HEK293 (cell line): ENCODE measurements at regions not wholly inside any gene's neighbourhood (a gene's known extent, or its start where the extent isn't known, plus 50 kb on each side); places are given as distances from the start of the nearest gene placed in this dataset.

ENCODE experiments used
- CTCF ChIA-PET: fragments of 350-600 bp; formaldehyde crosslinking; extraction: SDS; loops from one replicate; lab custom pipeline; 2021; ENCODE audit warnings: antibody characterized with exemption; lab: Yijun Ruan, JAX
- POLR2A ChIA-PET: fragments of 300-600 bp; formaldehyde crosslinking; extraction: SDS; loops from one replicate; lab custom pipeline; 2020; ENCODE audit warnings: antibody characterized with exemption, inconsistent platforms; lab: Yijun Ruan, JAX
- H3K27ac ChIP-seq: fragments of 200-500 bp; sonication (Bioruptor generic); 2 replicates; pipeline ENCODE4 v1.5.1; 2014; ENCODE audit warnings: low read depth, low read length, control low read depth, inconsistent platforms; ENCODE audit errors: extremely low read depth
- H3K36me3 ChIP-seq, 2 experiments: fragments of 200-500 bp in 1 of 2; sonication (Bioruptor generic) in 1 of 2; 1 replicate in 1 of 2; 2 replicates in 1 of 2; pipeline ENCODE4 v1.5.1; 2014 to 2017; ENCODE audit warnings: inconsistent platforms in 2 of 2, low read length in 2 of 2; ENCODE audit not compliant: control insufficient read depth in 2 of 2, insufficient read depth in 1 of 2
- H3K4me1 ChIP-seq: fragments of 200-500 bp; sonication (Bioruptor generic); 2 replicates; pipeline ENCODE4 v1.5.1; 2014; ENCODE audit warnings: mild to moderate bottlenecking, low read length, inconsistent platforms; ENCODE audit not compliant: control insufficient read depth, insufficient read depth
- H3K4me3 ChIP-seq: 2 replicates; pipeline ENCODE4 v1.5.1; 2011; ENCODE audit warnings: low read depth, mild to moderate bottlenecking, control low read depth, low read length, moderate library complexity
- H3K9me3 ChIP-seq: fragments of 200-500 bp; sonication (Bioruptor generic); 2 replicates; pipeline ENCODE4 v1.5.1; 2014; ENCODE audit warnings: low read depth, low read length, inconsistent platforms; ENCODE audit not compliant: control insufficient read depth, insufficient read depth
- EGR2 ChIP-seq: fragments of 450-650 bp; formaldehyde crosslinking; IDR thresholded peaks from 2 replicates; pipeline ENCODE4 v1.5.1; 2016; ENCODE audit warnings: low read depth, missing biosample characterization, missing genetic modification characterization
- GFI1B ChIP-seq: fragments of 450-650 bp; formaldehyde crosslinking; IDR thresholded peaks from 2 replicates; pipeline ENCODE4 v1.5.1; 2016; ENCODE audit warnings: missing biosample characterization, missing genetic modification characterization
- HOXA7 ChIP-seq: sonication (generic); formaldehyde crosslinking; IDR thresholded peaks from 2 replicates; pipeline ENCODE4 v1.8.1; 2022; ENCODE audit warnings: missing genetic modification reagents, borderline replicate concordance
- MEIS1 ChIP-seq: sonication (generic); formaldehyde crosslinking; IDR thresholded peaks from 2 replicates; pipeline ENCODE4 v1.8.1; 2022; ENCODE audit warnings: missing genetic modification reagents, mild to moderate bottlenecking, borderline replicate concordance
- SALL2 ChIP-seq: fragments of 450-650 bp; formaldehyde crosslinking; IDR thresholded peaks from 2 replicates; pipeline ENCODE4 v1.5.0; 2017; ENCODE audit warnings: missing biosample characterization, mild to moderate bottlenecking, missing genetic modification characterization, borderline replicate concordance
- ZIC2 ChIP-seq: fragments of 450-650 bp; formaldehyde crosslinking; IDR thresholded peaks from 2 replicates; pipeline ENCODE4 v1.5.1; 2016; ENCODE audit warnings: missing biosample characterization, missing genetic modification characterization
- ZNF140 ChIP-seq: fragments of 450-650 bp; formaldehyde crosslinking; IDR thresholded peaks from 2 replicates; pipeline ENCODE4 v1.5.1; 2016; ENCODE audit warnings: missing biosample characterization, missing genetic modification characterization
- ZNF23 ChIP-seq: fragments of 450-650 bp; formaldehyde crosslinking; IDR thresholded peaks from 2 replicates; pipeline ENCODE4 v1.5.1; 2016; ENCODE audit warnings: missing biosample characterization, missing genetic modification characterization, borderline replicate concordance
- ZNF366 ChIP-seq: fragments of 450-650 bp; formaldehyde crosslinking; conservative IDR thresholded peaks from 2 replicates; pipeline ENCODE4 v1.5.1; 2016; ENCODE audit warnings: missing biosample characterization, missing genetic modification characterization
- ZNF423 ChIP-seq: fragments of 450-650 bp; formaldehyde crosslinking; IDR thresholded peaks from 2 replicates; pipeline ENCODE4 v1.5.1; 2016; ENCODE audit warnings: missing biosample characterization, missing genetic modification characterization
- ZNF529 ChIP-seq: fragments of 450-650 bp; formaldehyde crosslinking; IDR thresholded peaks from 2 replicates; pipeline ENCODE4 v1.5.1; 2017; ENCODE audit warnings: missing genetic modification characterization, missing biosample characterization; ENCODE audit not compliant: insufficient replicate concordance
- ZNF670 ChIP-seq: fragments of 450-650 bp; formaldehyde crosslinking; IDR thresholded peaks from 2 replicates; pipeline ENCODE4 v1.5.1; 2016; ENCODE audit warnings: missing biosample characterization, missing genetic modification characterization, low read depth
- ZNF747 ChIP-seq: fragments of 450-650 bp; formaldehyde crosslinking; IDR thresholded peaks from 2 replicates; pipeline ENCODE4 v1.5.1; 2016; ENCODE audit warnings: missing biosample characterization, missing genetic modification characterization
- ZSCAN23 ChIP-seq: fragments of 450-650 bp; formaldehyde crosslinking; IDR thresholded peaks from 2 replicates; pipeline ENCODE4 v1.5.1; 2016; ENCODE audit warnings: missing biosample characterization, missing genetic modification characterization
- TF ChIP-seq, protein P1 (sequence below): fragments of 450-650 bp; formaldehyde crosslinking; IDR thresholded peaks from 2 replicates; pipeline ENCODE4 v1.5.1; 2016; ENCODE audit warnings: missing biosample characterization, missing genetic modification characterization
- TF ChIP-seq, protein P2 (sequence below): fragments of 450-650 bp; formaldehyde crosslinking; IDR thresholded peaks from 2 replicates; pipeline ENCODE4 v1.5.1; 2016; ENCODE audit warnings: missing biosample characterization, missing genetic modification characterization
- TF ChIP-seq, protein P3 (sequence below): fragments of 450-650 bp; formaldehyde crosslinking; IDR thresholded peaks from 2 replicates; pipeline ENCODE4 v1.5.1; 2017; ENCODE audit warnings: missing biosample characterization, mild to moderate bottlenecking, missing genetic modification characterization, moderate library complexity

DNA sequence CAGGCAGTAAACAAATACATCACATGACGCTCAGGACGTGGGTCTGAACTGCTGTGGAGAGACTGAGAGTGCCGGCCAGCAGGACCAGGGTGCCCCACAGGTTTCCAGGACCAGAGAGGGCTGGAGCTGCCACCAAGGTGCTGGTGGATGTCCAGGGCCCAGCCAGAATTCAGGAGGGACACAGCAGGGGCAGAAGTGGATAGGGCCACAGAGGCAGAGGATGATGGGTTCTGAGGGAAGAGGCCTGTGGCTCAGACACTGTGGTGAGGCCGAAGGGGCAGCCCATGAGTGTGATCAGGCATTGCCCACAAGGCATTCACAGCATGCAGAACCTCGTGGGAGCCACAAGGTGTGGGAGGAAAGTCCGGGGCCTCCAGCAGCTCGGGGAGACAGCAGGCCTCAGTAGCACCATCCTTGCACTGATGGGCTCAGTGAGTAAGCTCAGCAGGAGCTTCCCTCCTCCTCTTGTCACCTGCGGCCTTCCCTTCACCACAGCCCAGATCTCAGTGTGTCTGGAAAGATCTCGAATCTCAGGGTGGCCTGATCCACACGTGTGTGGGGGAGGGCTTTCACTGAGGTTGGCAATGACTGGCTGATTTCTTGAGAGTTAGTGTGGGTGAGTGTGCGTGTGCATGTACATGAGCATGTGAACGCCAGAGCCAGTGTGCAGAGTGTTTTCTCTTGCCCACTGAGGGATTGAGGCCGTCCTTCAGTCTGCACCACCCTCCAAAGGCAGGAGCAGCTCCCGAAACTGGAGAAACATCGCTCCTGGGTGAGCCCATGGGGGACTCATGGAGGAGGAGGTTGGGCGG, 181.8 kb upstream of the RAB6C start:
- Histone ChIP-seq H3K9me3 (no peaks in the 10 kb centered on the region), H3K27ac (no peak overlapping the region), H3K4me1 (no peaks in the 10 kb centered on the region), H3K36me3 (no peaks in the 10 kb centered on the region), H3K4me3 (no peak overlapping the region)
- no peak for TF ChIP-seq ZNF366 (tag by site-specific recombination)
- no peak for TF ChIP-seq ZNF747
- peak; percentile 65 for TF ChIP-seq ZIC2 (tag by site-specific recombination)
- TF ChIP-seq ZNF140 (tag by site-specific recombination), result no peak
- TF ChIP-seq ZNF423 (tag by site-specific recombination), result no peak
- no peak for TF ChIP-seq EGR2 (tag by site-specific recombination)
- TF ChIP-seq ZSCAN23 (tag by site-specific recombination), result no peak
- no peak for TF ChIP-seq HOXA7 (CRISPR knock-in tag)
- ChIA-PET POLR2A (no interaction called here), CTCF (no interaction called here)

DNA sequence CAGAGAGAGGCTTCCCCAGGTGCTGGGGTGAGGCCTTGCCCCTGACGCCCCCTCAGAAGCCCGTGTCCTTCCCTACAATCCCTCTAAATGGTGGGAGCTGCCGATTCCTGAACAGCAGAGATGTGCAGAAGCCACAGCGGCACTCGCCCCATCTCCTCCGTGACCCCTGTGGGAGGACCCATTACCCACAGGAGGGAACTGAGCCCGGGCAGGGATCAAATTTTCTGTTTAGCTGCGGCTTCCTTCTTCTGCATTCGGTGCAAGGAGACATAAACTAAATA, 181.2 kb upstream of the RAB6C start:
- no peak overlapping the region for H3K4me3 ChIP-seq
- no peaks in the 10 kb centered on the region for H3K9me3 ChIP-seq
- TF ChIP-seq ZNF529 (no peak), ZNF670 (tag by site-specific recombination) (no peak)
- no peaks in the 10 kb centered on the region for H3K4me1 ChIP-seq
- H3K36me3 ChIP-seq, result no peaks in the 10 kb centered on the region
- POLR2A ChIA-PET, result no interaction called here
- CTCF ChIA-PET, result no interaction called here
- H3K27ac ChIP-seq, result no peak overlapping the region

DNA sequence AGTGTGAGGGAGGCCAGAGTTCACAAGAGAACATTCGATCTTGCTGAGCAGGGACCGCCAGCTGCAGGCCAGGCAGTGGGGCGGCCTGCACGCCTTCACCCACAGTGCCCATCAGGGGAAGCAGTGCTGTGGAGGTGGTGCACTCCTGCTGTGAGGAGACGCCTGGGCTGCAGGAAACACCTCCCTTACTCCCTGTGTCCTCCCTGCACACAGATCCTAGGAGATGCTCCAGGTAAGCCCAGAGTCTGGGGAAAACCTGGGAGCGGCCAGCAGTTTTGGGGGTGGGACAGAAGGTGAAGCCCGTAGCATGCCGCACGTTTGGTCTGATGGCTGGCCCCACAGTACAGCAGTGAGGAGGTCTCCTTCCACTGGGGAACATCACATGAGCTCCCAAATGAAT, 180.8 kb upstream of the RAB6C start:
- CTCF ChIA-PET, result no interaction called here
- Histone ChIP-seq H3K36me3 (no peaks in the 10 kb centered on the region), H3K27ac (no peak overlapping the region), H3K4me3 (no peak overlapping the region), H3K4me1 (no peaks in the 10 kb centered on the region), H3K9me3 (no peaks in the 10 kb centered on the region)
- TF ChIP-seq ZNF23 (tag by site-specific recombination) (no peak), MEIS1 (CRISPR knock-in tag) (no peak), SALL2 (tag by site-specific recombination) (no peak), GFI1B (tag by site-specific recombination) (no peak)
- TF ChIP-seq, protein P1, sequence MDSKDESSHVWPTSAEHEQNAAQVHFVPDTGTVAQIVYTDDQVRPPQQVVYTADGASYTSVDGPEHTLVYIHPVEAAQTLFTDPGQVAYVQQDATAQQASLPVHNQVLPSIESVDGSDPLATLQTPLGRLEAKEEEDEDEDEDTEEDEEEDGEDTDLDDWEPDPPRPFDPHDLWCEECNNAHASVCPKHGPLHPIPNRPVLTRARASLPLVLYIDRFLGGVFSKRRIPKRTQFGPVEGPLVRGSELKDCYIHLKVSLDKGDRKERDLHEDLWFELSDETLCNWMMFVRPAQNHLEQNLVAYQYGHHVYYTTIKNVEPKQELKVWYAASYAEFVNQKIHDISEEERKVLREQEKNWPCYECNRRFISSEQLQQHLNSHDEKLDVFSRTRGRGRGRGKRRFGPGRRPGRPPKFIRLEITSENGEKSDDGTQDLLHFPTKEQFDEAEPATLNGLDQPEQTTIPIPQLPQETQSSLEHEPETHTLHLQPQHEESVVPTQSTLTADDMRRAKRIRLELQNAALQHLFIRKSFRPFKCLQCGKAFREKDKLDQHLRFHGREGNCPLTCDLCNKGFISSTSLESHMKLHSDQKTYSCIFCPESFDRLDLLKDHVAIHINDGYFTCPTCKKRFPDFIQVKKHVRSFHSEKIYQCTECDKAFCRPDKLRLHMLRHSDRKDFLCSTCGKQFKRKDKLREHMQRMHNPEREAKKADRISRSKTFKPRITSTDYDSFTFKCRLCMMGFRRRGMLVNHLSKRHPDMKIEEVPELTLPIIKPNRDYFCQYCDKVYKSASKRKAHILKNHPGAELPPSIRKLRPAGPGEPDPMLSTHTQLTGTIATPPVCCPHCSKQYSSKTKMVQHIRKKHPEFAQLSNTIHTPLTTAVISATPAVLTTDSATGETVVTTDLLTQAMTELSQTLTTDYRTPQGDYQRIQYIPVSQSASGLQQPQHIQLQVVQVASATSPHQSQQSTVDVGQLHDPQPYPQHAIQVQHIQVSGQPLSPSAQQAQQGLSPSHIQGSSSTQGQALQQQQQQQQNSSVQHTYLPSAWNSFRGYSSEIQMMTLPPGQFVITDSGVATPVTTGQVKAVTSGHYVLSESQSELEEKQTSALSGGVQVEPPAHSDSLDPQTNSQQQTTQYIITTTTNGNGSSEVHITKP (tag by site-specific recombination), result no peak
- TF ChIP-seq, protein P2, sequence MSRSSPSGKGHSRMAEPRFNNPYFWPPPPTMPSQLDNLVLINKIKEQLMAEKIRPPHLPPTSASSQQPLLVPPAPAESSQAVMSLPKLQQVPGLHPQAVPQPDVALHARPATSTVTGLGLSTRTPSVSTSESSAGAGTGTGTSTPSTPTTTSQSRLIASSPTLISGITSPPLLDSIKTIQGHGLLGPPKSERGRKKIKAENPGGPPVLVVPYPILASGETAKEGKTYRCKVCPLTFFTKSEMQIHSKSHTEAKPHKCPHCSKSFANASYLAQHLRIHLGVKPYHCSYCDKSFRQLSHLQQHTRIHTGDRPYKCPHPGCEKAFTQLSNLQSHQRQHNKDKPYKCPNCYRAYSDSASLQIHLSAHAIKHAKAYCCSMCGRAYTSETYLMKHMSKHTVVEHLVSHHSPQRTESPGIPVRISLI (tag by site-specific recombination), result no peak
- TF ChIP-seq, protein P3, sequence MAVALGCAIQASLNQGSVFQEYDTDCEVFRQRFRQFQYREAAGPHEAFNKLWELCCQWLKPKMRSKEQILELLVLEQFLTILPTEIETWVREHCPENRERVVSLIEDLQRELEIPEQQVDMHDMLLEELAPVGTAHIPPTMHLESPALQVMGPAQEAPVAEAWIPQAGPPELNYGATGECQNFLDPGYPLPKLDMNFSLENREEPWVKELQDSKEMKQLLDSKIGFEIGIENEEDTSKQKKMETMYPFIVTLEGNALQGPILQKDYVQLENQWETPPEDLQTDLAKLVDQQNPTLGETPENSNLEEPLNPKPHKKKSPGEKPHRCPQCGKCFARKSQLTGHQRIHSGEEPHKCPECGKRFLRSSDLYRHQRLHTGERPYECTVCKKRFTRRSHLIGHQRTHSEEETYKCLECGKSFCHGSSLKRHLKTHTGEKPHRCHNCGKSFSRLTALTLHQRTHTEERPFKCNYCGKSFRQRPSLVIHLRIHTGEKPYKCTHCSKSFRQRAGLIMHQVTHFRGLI, result no peak
- POLR2A ChIA-PET, result no interaction called here
